HepG2 (cell line): ENCODE measurements at regions not wholly inside any gene's neighbourhood (a gene's known extent, or its start where the extent isn't known, plus 50 kb on each side); places are given as distances from the start of the nearest gene placed in this dataset.

Experiments used
- CAMTA2 ChIP-seq: sonication (generic); formaldehyde crosslinking; IDR thresholded peaks from 2 replicates; pipeline ENCODE4 v1.4.0; 2020; ENCODE audit warnings: mild to moderate bottlenecking, missing genetic modification reagents, borderline replicate concordance
- GFI1 ChIP-seq: sonication (generic); formaldehyde crosslinking; IDR thresholded peaks from 2 replicates; pipeline ENCODE4 v1.5.0; 2020; ENCODE audit warnings: missing genetic modification reagents, mild to moderate bottlenecking, borderline replicate concordance
- HDAC2 ChIP-seq: sonication (generic); formaldehyde crosslinking; IDR thresholded peaks from 2 replicates; pipeline ENCODE4 v1.4.0; 2020; ENCODE audit warnings: missing genetic modification reagents
- HIVEP1 ChIP-seq: sonication (generic); formaldehyde crosslinking; IDR thresholded peaks from 2 replicates; pipeline ENCODE4 v1.4.0; 2020; ENCODE audit warnings: mild to moderate bottlenecking, missing genetic modification reagents
- HNF4G ChIP-seq, 2 experiments: sonication (generic) in 1 of 2; formaldehyde crosslinking in 1 of 2; IDR thresholded peaks; 2 replicates each; pipeline versions ENCODE4 v1.4.0 to v1.6.1; 2011 to 2020; ENCODE audit warnings: borderline replicate concordance in 2 of 2, low read depth in 2 of 2, mild to moderate bottlenecking in 2 of 2, low read length in 1 of 2, missing genetic modification reagents in 1 of 2, moderate library complexity in 1 of 2
- JDP2 ChIP-seq: sonication (generic); formaldehyde crosslinking; IDR thresholded peaks from 2 replicates; pipeline ENCODE4 v1.8.1; 2022; ENCODE audit warnings: missing genetic modification reagents, borderline replicate concordance
- MAFG ChIP-seq: sonication (generic); formaldehyde crosslinking; IDR thresholded peaks from 2 replicates; pipeline ENCODE4 v1.5.1; 2020; ENCODE audit warnings: mild to moderate bottlenecking, missing genetic modification reagents
- NFE2 ChIP-seq: sonication (generic); formaldehyde crosslinking; IDR thresholded peaks from 2 replicates; pipeline ENCODE4 v1.4.0; 2020; ENCODE audit warnings: missing genetic modification reagents
- PRPF4 ChIP-seq: fragments of 200-400 bp; formaldehyde crosslinking; IDR thresholded peaks from 2 replicates; pipeline ENCODE4 v1.6.1; 2016; ENCODE audit warnings: low read length, low read depth; ENCODE audit not compliant: poor library complexity, severe bottlenecking
- SAP130 ChIP-seq: IDR thresholded peaks from 2 replicates; pipeline ENCODE4 v1.6.1; 2016; ENCODE audit warnings: low read depth
- TBP ChIP-seq: sonication (generic); formaldehyde crosslinking; IDR thresholded peaks from 2 replicates; pipeline ENCODE4 v1.5.0; 2020; ENCODE audit warnings: missing genetic modification reagents
- TGIF2 ChIP-seq: IDR thresholded peaks from 2 replicates; pipeline ENCODE4 v1.6.1; 2016; ENCODE audit warnings: control low read depth, missing compliant biosample characterization
- ZNF33B ChIP-seq: sonication (generic); formaldehyde crosslinking; IDR thresholded peaks from 2 replicates; pipeline ENCODE4 v1.5.1; 2020; ENCODE audit warnings: mild to moderate bottlenecking, missing genetic modification reagents
- ZNF614 ChIP-seq: IDR thresholded peaks from 2 replicates; pipeline ENCODE4 v1.6.1; 2018; ENCODE audit warnings: missing biosample characterization, missing genetic modification reagents, inconsistent platforms, borderline replicate concordance
- ZNF891 ChIP-seq: sonication (generic); formaldehyde crosslinking; IDR thresholded peaks from 2 replicates; pipeline ENCODE4 v1.5.0; 2020; ENCODE audit warnings: mild to moderate bottlenecking, missing genetic modification reagents
- TF ChIP-seq, protein P1 (sequence below): sonication (generic); formaldehyde crosslinking; IDR thresholded peaks from 2 replicates; pipeline ENCODE4 v1.5.0; 2020; ENCODE audit warnings: mild to moderate bottlenecking, missing genetic modification reagents, borderline replicate concordance
- TF ChIP-seq, protein P2 (sequence below): sonication (generic); formaldehyde crosslinking; conservative IDR thresholded peaks from 2 replicates; pipeline ENCODE4 v1.5.0; 2020; ENCODE audit warnings: missing genetic modification reagents
- TF ChIP-seq, protein P3 (sequence below): IDR thresholded peaks from 2 replicates; pipeline ENCODE4 v1.4.0; 2020; ENCODE audit warnings: mild to moderate bottlenecking, missing genetic modification reagents
- TF ChIP-seq, protein P4 (sequence below): IDR thresholded peaks from 2 replicates; pipeline ENCODE4 v1.6.1; 2016; ENCODE audit warnings: low read depth

DNA sequence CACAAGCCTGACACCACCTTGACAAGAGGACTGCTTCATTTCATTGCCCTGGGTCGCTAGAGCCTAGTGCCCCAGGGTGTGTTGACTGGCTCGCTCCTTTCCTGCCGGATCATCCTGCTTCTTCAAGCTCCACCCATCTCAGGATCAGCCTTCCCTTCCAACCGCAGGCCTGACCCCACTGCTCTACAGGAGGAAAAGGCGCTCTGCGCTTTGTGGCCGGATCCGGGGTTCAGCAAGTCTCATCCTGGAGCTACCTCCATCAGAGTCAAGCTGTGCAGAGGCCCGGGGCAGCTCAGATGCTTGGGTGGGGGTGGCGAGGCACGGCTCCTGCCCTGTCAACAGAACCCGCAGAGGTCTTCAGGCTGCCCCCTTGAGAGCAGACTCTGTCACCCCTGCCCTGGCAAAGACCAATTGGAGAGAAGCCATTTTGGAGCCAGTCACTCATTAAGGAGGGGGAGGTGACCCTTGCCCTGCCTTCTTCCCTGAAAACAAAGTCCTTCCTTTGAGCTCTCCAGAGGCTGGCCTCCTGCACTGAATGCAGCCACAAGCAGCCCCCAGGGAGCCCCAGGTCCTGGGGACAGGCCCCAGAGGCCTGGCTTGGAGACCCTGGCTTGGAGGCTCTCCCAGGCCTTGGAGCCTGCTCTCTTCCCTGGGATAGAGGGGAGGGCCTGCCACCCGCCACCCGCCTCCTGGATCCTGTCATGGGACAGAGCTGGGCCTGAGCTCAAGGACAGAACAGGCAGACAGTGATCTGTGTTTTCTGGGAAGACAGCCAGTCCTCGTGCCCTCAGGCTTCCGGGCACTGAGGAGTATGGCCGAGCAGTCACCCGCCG lies 80.3 kb downstream of the CPN2 start (continued):
- TF ChIP-seq, protein P1, sequence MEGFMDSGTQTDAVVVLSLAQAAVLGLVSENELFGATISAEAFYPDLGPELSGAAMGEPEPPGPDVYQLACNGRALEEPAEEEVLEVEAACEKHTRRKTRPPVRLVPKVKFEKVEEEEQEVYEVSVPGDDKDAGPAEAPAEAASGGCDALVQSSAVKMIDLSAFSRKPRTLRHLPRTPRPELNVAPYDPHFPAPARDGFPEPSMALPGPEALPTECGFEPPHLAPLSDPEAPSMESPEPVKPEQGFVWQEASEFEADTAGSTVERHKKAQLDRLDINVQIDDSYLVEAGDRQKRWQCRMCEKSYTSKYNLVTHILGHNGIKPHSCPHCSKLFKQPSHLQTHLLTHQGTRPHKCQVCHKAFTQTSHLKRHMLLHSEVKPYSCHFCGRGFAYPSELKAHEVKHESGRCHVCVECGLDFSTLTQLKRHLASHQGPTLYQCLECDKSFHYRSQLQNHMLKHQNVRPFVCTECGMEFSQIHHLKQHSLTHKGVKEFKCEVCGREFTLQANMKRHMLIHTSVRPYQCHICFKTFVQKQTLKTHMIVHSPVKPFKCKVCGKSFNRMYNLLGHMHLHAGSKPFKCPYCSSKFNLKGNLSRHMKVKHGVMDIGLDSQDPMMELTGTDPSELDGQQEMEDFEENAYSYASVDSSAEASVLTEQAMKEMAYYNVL: peak; percentile 55; the same call in 1 of the 2 replicates
- TF ChIP-seq HNF4G (IDR thresholded peaks at IDR 0.05; ENCODE audit: borderline replicate concordance, low read depth, low read length) (peak; percentile 43), HNF4G (CRISPR knock-in tag; IDR thresholded peaks at IDR 0.05; ENCODE audit: borderline replicate concordance, low read depth) (no peak), TBP (CRISPR knock-in tag) (no peak), ZNF33B (CRISPR knock-in tag) (no peak), HIVEP1 (CRISPR knock-in tag) (no peak), SAP130 (CRISPR knock-in tag) (peak; percentile 61), CAMTA2 (0 out of 2 replicates have a peak, but pooled peaks have one; percentile 48), NFE2 (CRISPR knock-in tag) (no peak), TGIF2 (CRISPR knock-in tag) (no peak), GFI1 (CRISPR knock-in tag) (no peak), PRPF4 (no peak), ZNF614 (CRISPR knock-in tag) (no peak), JDP2 (no peak), HDAC2 (CRISPR knock-in tag) (no peak), ZNF891 (peak; percentile 36; the same call in 1 of the 2 replicates), MAFG (CRISPR knock-in tag) (no peak)
- TF ChIP-seq, protein P2, sequence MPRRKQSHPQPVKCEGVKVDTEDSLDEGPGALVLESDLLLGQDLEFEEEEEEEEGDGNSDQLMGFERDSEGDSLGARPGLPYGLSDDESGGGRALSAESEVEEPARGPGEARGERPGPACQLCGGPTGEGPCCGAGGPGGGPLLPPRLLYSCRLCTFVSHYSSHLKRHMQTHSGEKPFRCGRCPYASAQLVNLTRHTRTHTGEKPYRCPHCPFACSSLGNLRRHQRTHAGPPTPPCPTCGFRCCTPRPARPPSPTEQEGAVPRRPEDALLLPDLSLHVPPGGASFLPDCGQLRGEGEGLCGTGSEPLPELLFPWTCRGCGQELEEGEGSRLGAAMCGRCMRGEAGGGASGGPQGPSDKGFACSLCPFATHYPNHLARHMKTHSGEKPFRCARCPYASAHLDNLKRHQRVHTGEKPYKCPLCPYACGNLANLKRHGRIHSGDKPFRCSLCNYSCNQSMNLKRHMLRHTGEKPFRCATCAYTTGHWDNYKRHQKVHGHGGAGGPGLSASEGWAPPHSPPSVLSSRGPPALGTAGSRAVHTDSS (CRISPR knock-in tag): no peak
- TF ChIP-seq, protein P3, sequence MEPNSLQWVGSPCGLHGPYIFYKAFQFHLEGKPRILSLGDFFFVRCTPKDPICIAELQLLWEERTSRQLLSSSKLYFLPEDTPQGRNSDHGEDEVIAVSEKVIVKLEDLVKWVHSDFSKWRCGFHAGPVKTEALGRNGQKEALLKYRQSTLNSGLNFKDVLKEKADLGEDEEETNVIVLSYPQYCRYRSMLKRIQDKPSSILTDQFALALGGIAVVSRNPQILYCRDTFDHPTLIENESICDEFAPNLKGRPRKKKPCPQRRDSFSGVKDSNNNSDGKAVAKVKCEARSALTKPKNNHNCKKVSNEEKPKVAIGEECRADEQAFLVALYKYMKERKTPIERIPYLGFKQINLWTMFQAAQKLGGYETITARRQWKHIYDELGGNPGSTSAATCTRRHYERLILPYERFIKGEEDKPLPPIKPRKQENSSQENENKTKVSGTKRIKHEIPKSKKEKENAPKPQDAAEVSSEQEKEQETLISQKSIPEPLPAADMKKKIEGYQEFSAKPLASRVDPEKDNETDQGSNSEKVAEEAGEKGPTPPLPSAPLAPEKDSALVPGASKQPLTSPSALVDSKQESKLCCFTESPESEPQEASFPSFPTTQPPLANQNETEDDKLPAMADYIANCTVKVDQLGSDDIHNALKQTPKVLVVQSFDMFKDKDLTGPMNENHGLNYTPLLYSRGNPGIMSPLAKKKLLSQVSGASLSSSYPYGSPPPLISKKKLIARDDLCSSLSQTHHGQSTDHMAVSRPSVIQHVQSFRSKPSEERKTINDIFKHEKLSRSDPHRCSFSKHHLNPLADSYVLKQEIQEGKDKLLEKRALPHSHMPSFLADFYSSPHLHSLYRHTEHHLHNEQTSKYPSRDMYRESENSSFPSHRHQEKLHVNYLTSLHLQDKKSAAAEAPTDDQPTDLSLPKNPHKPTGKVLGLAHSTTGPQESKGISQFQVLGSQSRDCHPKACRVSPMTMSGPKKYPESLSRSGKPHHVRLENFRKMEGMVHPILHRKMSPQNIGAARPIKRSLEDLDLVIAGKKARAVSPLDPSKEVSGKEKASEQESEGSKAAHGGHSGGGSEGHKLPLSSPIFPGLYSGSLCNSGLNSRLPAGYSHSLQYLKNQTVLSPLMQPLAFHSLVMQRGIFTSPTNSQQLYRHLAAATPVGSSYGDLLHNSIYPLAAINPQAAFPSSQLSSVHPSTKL: peak; percentile 39; the same call in 1 of the 2 replicates
- TF ChIP-seq, protein P4, sequence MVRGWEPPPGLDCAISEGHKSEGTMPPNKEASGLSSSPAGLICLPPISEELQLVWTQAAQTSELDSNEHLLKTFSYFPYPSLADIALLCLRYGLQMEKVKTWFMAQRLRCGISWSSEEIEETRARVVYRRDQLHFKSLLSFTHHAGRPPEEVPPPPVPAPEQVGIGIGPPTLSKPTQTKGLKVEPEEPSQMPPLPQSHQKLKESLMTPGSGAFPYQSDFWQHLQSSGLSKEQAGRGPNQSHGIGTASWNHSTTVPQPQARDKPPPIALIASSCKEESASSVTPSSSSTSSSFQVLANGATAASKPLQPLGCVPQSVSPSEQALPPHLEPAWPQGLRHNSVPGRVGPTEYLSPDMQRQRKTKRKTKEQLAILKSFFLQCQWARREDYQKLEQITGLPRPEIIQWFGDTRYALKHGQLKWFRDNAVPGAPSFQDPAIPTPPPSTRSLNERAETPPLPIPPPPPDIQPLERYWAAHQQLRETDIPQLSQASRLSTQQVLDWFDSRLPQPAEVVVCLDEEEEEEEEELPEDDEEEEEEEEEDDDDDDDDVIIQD (CRISPR knock-in tag): no peak
